Gastrocnemius medialis (tissue), 4 donors: ENCODE measurements at regions not wholly inside any gene's neighbourhood (a gene's known extent, or its start where the extent isn't known, plus 50 kb on each side); places are given as distances from the start of the nearest gene placed in this dataset.

Experiments used
- ATAC-seq, 2 donors: fragments of 150-250 bp; one replicate each; pipeline ENCODE4 v1.9.1; 2016
- DNase-seq, 2 donors: peaks; one replicate each; pipeline ENCODE4 v3.0.0-alpha.2; 2019
- H3K27ac ChIP-seq, 4 donors: fragments of 200-600 bp; sonication (generic); 1 replicate in 1 of 4; 2 replicates in 3 of 4; pipeline ENCODE4 v1.5.1; 2016 to 2018; ENCODE audit warnings: mild to moderate bottlenecking in 2 of 4, moderate library complexity in 1 of 4
- H3K27me3 ChIP-seq, 3 donors: fragments of 200-600 bp; sonication (generic) in 2 of 3; 1 replicate in 1 of 3; 2 replicates in 2 of 3; pipeline versions ENCODE4 v1.5.1 to v1.6.0; 2016 to 2019; ENCODE audit warnings: mild to moderate bottlenecking in 1 of 3, moderate library complexity in 1 of 3
- H3K36me3 ChIP-seq, 2 donors: fragments of 200-600 bp; sonication (generic) in 1 of 2; one replicate each; pipeline ENCODE4 v1.5.1; 2017 to 2018
- H3K4me1 ChIP-seq, 2 donors: fragments of 200-600 bp; sonication (generic) in 1 of 2; one replicate each; pipeline ENCODE4 v1.5.1; 2016 to 2017; ENCODE audit warnings: mild to moderate bottlenecking in 2 of 2
- H3K4me3 ChIP-seq, 4 donors: fragments of 200-600 bp; sonication (generic) in 3 of 4; 1 replicate in 1 of 4; 2 replicates in 3 of 4; pipeline ENCODE4 v1.5.1; 2016 to 2019; ENCODE audit warnings: mild to moderate bottlenecking in 2 of 4
- H3K9me3 ChIP-seq, 3 donors: fragments of 200-600 bp; sonication (generic) in 2 of 3; 1 replicate in 1 of 3; 2 replicates in 2 of 3; pipeline ENCODE4 v1.5.1; 2016 to 2019
- POLR2A ChIP-seq, 2 donors: fragments of 450-650 bp; IDR thresholded peaks; one replicate each; pipeline ENCODE4 v1.6.1; 2017; ENCODE audit warnings: antibody characterized with exemption in 2 of 2, mild to moderate bottlenecking in 2 of 2, moderate library complexity in 2 of 2
- in situ Hi-C, 4 donors: fragments of 200-750 bp; cut with MboI; loops; one replicate each; pipeline versions ENCODE4 v1.15.0 to v1.8.0; 2017; ENCODE audit warnings: low sequenced_read_pairs in 4 of 4
- intact Hi-C: fragments of 100-400 bp; cut with DNase I; formaldehyde crosslinking; loops from one replicate; pipeline ENCODE4 v1.15.1; 2023; ENCODE audit warnings: low total_unique reads
- TF ChIP-seq, protein P1 (sequence below), 5 experiments: fragments of 450-650 bp in 3 of 5; fragments of 200-600 bp in 2 of 5; sonication (generic) in 2 of 5; IDR thresholded peaks in 4 of 5; conservative IDR thresholded peaks in 1 of 5; 1 replicate in 4 of 5; 2 replicates in 1 of 5; pipeline ENCODE4 v1.5.1; 2016 to 2019; ENCODE audit warnings: antibody characterized with exemption in 5 of 5, mild to moderate bottlenecking in 3 of 5, moderate library complexity in 3 of 5

DNA sequence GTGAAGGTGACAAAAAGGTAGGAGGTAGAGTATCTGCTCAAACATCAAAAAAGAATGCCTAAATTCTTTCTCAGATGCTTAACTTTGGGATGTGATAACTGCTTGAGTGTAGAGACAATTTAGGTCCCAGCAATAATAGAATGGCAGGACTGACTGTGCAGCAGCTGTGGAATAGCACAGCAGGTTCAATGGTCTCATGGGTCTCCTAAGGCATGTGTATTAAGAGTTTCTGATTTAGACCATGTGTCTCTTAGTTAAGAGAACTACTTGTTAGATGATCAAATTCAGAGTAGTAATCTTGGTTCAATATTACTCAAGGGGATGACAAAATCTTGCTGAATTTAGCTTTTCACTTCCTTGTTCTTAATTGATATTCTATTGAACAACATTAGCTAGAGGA lies 72.0 kb downstream of the ALX1 start:
- H3K4me1 ChIP-seq: no peaks in the 10 kb centered on the region

DNA sequence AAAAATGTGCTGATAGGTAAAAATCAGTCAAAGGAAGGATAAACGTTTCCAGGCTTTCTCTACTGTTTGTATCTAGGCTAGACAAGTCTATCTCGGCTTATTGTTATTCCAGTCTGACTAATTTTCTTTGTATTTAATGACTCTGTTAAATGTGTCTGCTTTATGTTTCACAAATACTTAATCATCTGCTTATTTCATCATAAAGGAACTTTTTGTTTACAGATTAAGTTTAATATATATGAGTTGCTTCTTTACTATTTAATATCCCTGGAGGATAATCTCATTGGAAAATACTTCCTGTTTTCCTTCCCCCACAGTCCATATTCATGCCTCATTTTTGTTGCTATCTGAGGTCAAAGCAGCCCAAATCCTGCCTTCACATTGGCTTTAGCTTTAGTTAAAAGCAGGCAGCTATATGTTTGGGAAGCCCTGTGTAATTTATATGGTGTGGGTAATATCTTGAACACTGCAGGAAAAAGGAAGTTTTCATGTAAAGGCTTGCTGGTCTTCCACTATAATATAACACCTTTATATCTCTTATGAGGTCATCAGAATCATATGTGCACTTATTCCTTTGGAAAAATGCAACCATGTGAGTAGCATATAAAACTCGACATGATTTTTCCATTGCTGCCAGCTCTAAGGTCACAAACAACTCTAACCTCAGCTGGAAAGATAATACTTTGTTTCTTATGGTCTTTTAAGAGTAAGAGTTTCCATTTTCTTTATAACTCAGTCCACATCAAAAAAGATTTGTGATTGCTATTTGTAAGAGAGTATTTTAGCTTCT lies 76.8 kb downstream of the ALX1 start:
- TF ChIP-seq, protein P1, sequence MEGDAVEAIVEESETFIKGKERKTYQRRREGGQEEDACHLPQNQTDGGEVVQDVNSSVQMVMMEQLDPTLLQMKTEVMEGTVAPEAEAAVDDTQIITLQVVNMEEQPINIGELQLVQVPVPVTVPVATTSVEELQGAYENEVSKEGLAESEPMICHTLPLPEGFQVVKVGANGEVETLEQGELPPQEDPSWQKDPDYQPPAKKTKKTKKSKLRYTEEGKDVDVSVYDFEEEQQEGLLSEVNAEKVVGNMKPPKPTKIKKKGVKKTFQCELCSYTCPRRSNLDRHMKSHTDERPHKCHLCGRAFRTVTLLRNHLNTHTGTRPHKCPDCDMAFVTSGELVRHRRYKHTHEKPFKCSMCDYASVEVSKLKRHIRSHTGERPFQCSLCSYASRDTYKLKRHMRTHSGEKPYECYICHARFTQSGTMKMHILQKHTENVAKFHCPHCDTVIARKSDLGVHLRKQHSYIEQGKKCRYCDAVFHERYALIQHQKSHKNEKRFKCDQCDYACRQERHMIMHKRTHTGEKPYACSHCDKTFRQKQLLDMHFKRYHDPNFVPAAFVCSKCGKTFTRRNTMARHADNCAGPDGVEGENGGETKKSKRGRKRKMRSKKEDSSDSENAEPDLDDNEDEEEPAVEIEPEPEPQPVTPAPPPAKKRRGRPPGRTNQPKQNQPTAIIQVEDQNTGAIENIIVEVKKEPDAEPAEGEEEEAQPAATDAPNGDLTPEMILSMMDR (IDR thresholded peaks at IDR 0.05 in 4 of 5, conservative IDR thresholded peaks at IDR 0.05 in 1 of 5): no peak
- no peak for TF ChIP-seq POLR2A (IDR thresholded peaks at IDR 0.05)
- no peaks in the 10 kb centered on the region for H3K27me3 ChIP-seq
- no peaks in the 10 kb centered on the region for H3K36me3 ChIP-seq
- no peaks in the 10 kb centered on the region for H3K9me3 ChIP-seq
- no peak overlapping the region for H3K4me3 ChIP-seq
- intact Hi-C loops (no loop called here), in situ Hi-C loops (no loop called here)
- no peaks in the 10 kb centered on the region for H3K4me1 ChIP-seq
- no peak for DNase-seq
- H3K27ac ChIP-seq: no peak overlapping the region
- ATAC-seq: no peak

More for the DNA sequence above, 72.0 kb downstream of the ALX1 start:
- no peak for ATAC-seq
- no peak for DNase-seq
- no peaks in the 10 kb centered on the region for H3K9me3 ChIP-seq
- TF ChIP-seq, protein P1 (IDR thresholded peaks at IDR 0.05 in 4 of 5, conservative IDR thresholded peaks at IDR 0.05 in 1 of 5): no peak
- no peak for TF ChIP-seq POLR2A (IDR thresholded peaks at IDR 0.05)
- intact Hi-C loops (no loop called here), in situ Hi-C loops (no loop called here)
- H3K27me3 ChIP-seq: no peaks in the 10 kb centered on the region
- no peaks in the 10 kb centered on the region for H3K36me3 ChIP-seq
- H3K4me3 ChIP-seq: no peak overlapping the region
- no peak overlapping the region for H3K27ac ChIP-seq

DNA sequence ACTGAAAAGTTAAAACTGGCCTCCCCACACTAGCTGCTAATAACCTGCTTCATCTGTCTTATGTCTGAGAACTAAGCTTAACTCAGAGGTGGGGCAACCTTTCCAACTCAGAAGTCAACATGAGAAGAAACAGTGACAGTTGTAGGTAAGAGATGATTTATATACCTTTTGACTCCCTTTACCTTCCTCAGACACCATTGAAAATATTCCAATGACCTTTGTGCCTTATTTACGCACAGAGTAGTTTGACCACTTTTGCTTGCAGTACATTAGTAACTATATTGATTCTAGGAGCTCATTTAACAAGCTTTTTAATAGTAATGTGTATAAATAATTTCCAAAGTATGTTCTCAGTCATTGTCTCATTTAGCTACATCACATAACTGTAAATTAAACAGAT lies 77.6 kb downstream of the ALX1 start:
- intact Hi-C loops (no loop called here), in situ Hi-C loops (no loop called here)
- Histone ChIP-seq H3K4me1 (no peaks in the 10 kb centered on the region), H3K36me3 (no peaks in the 10 kb centered on the region), H3K4me3 (no peak overlapping the region), H3K27ac (no peak overlapping the region), H3K9me3 (no peaks in the 10 kb centered on the region), H3K27me3 (no peaks in the 10 kb centered on the region)
- ATAC-seq (no peak), DNase-seq (no peak)
- TF ChIP-seq, protein P1 (IDR thresholded peaks at IDR 0.05 in 4 of 5, conservative IDR thresholded peaks at IDR 0.05 in 1 of 5): no peak
- no peak for TF ChIP-seq POLR2A (IDR thresholded peaks at IDR 0.05)

DNA sequence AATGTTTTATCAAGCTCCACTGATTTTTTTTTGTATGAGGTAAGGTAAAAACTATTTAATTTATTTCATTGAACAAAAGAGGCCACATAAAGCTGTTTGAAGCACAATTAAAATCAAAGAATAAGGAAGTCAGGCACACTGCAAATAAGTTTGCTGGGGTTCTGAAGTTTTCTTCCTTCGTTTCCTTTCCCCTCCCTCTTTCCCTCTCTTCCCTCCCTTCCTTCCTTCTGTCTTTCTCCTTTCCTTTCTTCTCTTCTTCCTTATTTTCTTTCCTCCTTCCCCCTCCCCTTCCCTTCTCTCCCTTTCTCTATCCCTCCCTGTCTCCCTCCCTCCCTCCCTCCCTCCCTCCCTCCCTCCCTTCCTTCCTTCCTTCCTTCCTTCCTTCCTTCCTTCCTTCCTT lies 78.7 kb downstream of the ALX1 start:
- Histone ChIP-seq H3K4me3 (no peak overlapping the region), H3K27me3 (no peaks in the 10 kb centered on the region), H3K9me3 (no peaks in the 10 kb centered on the region), H3K36me3 (no peaks in the 10 kb centered on the region), H3K27ac (no peak overlapping the region), H3K4me1 (no peaks in the 10 kb centered on the region)
- intact Hi-C loops: no loop called here
- ATAC-seq: no peak
- TF ChIP-seq, protein P1 (IDR thresholded peaks at IDR 0.05 in 4 of 5, conservative IDR thresholded peaks at IDR 0.05 in 1 of 5): no peak
- TF ChIP-seq POLR2A (IDR thresholded peaks at IDR 0.05): no peak
- in situ Hi-C loops: no loop called here
- DNase-seq: no peak
